NCI-H2196 (cell line): ENCODE measurements at regions not wholly inside any gene's neighbourhood (a gene's known extent, or its start where the extent isn't known, plus 50 kb on each side); places are given as distances from the start of the nearest gene placed in this dataset.

ENCODE experiments used
- DNase-seq: peaks from one replicate; lab custom pipeline; 2025; ENCODE audit not compliant: unreplicated experiment; lab: John Stamatoyannopoulos, UW

GRCh38 chr1:57947471-57947870, 523.6 kb upstream of the DAB1 start:
- DNase-seq = no peak

GRCh38 chr1:57945045-57945444, 521.2 kb upstream of the DAB1 start:
- no peak for DNase-seq

GRCh38 chr1:57943365-57943764, 519.5 kb upstream of the DAB1 start:
- no peak for DNase-seq

GRCh38 chr1:57934745-57935144, 510.9 kb upstream of the DAB1 start:
- DNase-seq = no peak

GRCh38 chr1:57927003-57927402, 503.1 kb upstream of the DAB1 start:
- no peak for DNase-seq

GRCh38 chr1:57926025-57926552, 502.2 kb upstream of the DAB1 start:
- no peak for DNase-seq

GRCh38 chr1:57925226-57925625, 501.4 kb upstream of the DAB1 start:
- DNase-seq = no peak

- no peak for DNase-seq
Measured at GRCh38 chr1:57922130-57922529, 498.3 kb upstream of the DAB1 start.

- DNase-seq = no peak
Measured at GRCh38 chr1:57916041-57916440, 492.2 kb upstream of the DAB1 start.

- DNase-seq = no peak
Measured at GRCh38 chr1:57911427-57911826, 487.6 kb upstream of the DAB1 start.

- DNase-seq = no peak
Measured at GRCh38 chr1:57910782-57911181, 486.9 kb upstream of the DAB1 start.

GRCh38 chr1:57910305-57910704, 486.4 kb upstream of the DAB1 start:
- no peak for DNase-seq

GRCh38 chr1:57908147-57908890, 484.5 kb upstream of the DAB1 start:
- no peak for DNase-seq

GRCh38 chr1:57901208-57901919, 477.5 kb upstream of the DAB1 start:
- no peak for DNase-seq

GRCh38 chr1:57898531-57898930, 474.7 kb upstream of the DAB1 start:
- DNase-seq = no peak

GRCh38 chr1:57897581-57897980, 473.7 kb upstream of the DAB1 start:
- DNase-seq = no peak

GRCh38 chr1:57894315-57894714, 470.5 kb upstream of the DAB1 start:
- DNase-seq = no peak

GRCh38 chr1:57889676-57890320, 465.9 kb upstream of the DAB1 start:
- DNase-seq = no peak

- DNase-seq = no peak
Measured at GRCh38 chr1:57887964-57888491, 464.2 kb upstream of the DAB1 start.

GRCh38 chr1:57886376-57886775, 462.5 kb upstream of the DAB1 start:
- DNase-seq = no peak

GRCh38 chr1:57883642-57883995, 459.8 kb upstream of the DAB1 start:
- DNase-seq = no peak
